ENCODE measurements at regions not wholly inside any gene's neighbourhood (a gene's known extent, or its start where the extent isn't known, plus 50 kb on each side); places are given as distances from the start of the nearest gene placed in this dataset.

DNA sequence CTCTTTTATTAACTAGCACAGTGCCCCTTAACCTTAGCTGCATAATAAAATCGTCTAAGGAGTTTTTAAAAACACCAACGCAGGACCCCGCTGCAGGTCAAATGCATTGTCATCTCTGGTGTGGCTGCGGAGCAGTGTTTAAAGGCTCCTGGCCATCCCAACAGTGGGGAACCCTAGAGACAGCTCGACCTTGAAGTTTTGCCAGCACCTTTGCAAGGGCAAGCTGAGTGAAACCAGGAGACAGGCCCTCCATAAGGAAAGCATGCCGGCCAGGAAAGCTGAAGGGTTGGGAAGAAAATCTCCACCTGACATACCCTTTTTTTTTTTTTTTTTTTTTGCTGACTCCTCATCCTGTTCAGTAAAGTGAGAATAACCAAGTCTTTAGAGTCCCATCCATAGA is 349.0 kb downstream of the CMPK2 start:
- H4K20me1 ChIP-seq (replicated peaks in 1 of 2; ENCODE audit: control insufficient read depth in 1 of 2, insufficient read depth in 2 of 2, low read length in 2 of 2), result no peaks in the 10 kb centered on the region
- TF ChIP-seq POLR2A (IDR thresholded peaks at IDR 0.05; ENCODE audit: control extremely low read depth in 1 of 2, low read depth in 2 of 2, low read length in 2 of 2), result no peak
- TF ChIP-seq FOSL1 (IDR thresholded peaks at IDR 0.05; ENCODE audit: insufficient read depth, low read depth, low read length), result no peak
- no peaks in the 10 kb centered on the region for H3K23me2 ChIP-seq (ENCODE audit: low read depth, low read length)
- no peak overlapping the region for H2AFZ ChIP-seq (ENCODE audit: low read length)
- H4K8ac ChIP-seq (ENCODE audit: extremely low read depth, insufficient read depth, low read length), result no peak overlapping the region
- H3K18ac ChIP-seq (ENCODE audit: extremely low read depth, low read length), result no peak overlapping the region
- no peaks in the 10 kb centered on the region for H3K9me3 ChIP-seq (ENCODE audit: insufficient read depth in 2 of 2, low read depth in 1 of 2, low read length in 1 of 2)
- no peak overlapping the region for H3K27ac ChIP-seq (ENCODE audit: low read depth, low read length)
- no peak overlapping the region for H2BK20ac ChIP-seq (ENCODE audit: low read length)
- no peak overlapping the region for H3K14ac ChIP-seq (ENCODE audit: insufficient read length)
- H3K79me1 ChIP-seq (ENCODE audit: low read depth, low read length), result no peaks in the 10 kb centered on the region
- DNase-seq (ENCODE audit: low read depth in 1 of 2, low spot score in 2 of 2) (no peak), FAIRE-seq (no peak)
- no peak overlapping the region for H3K23ac ChIP-seq (ENCODE audit: insufficient read length)
- no peak overlapping the region for H3K4ac ChIP-seq (replicated peaks; ENCODE audit: insufficient read length, low read depth, low read length)
- ChIA-PET POLR2A (ENCODE audit: partially characterized antibody) (no interaction called here), CTCF (ENCODE audit: partially characterized antibody) (interaction anchor here (0.7 kb wide), 1 partner anchor 10 kb away, joined by 3 read pairs; no protein-coding TSS in a partner anchor)
- H3K9ac ChIP-seq (replicated peaks in 1 of 4; ENCODE audit: extremely low read depth in 1 of 4, low read depth in 3 of 4, low read length in 3 of 4), result no peak overlapping the region
- H4K5ac ChIP-seq (ENCODE audit: insufficient read length, low read depth, low read length), result no peak overlapping the region
- no peak overlapping the region for H2BK5ac ChIP-seq (ENCODE audit: low read depth, low read length)
- no peak overlapping the region for H4K91ac ChIP-seq (replicated peaks; ENCODE audit: insufficient read length, low read length)
- no peak overlapping the region for H2BK120ac ChIP-seq (replicated peaks; ENCODE audit: low read depth, low read length)
- H3K4me2 ChIP-seq (ENCODE audit: insufficient read depth in 1 of 2, low read depth in 2 of 2, low read length in 2 of 2), result no peak overlapping the region
- H2BK12ac ChIP-seq (ENCODE audit: low read depth, low read length), result no peak overlapping the region
- no peaks in the 10 kb centered on the region for H3K4me1 ChIP-seq (replicated peaks in 1 of 4; ENCODE audit: control insufficient read depth in 3 of 4, insufficient read depth in 4 of 4, low read length in 3 of 4)
- no peaks in the 10 kb centered on the region for H3K36me3 ChIP-seq (ENCODE audit: control insufficient read depth in 2 of 4, insufficient read depth in 4 of 4, low read length in 3 of 4)
- no peaks in the 10 kb centered on the region for H3K79me2 ChIP-seq (ENCODE audit: control insufficient read depth in 1 of 2, insufficient read depth in 2 of 2, low read length in 2 of 2)
- H3K27me3 ChIP-seq (replicated peaks in 1 of 4; ENCODE audit: control insufficient read depth in 3 of 4, extremely low read depth in 1 of 4, insufficient read depth in 3 of 4, low read length in 3 of 4), result no peaks in the 10 kb centered on the region
- 83% methylated on average over 6 of the region's 6 CpGs; no CpG with 5 or more reads in 1 of the 2 experiments for WGBS, 2 experiments (ENCODE audit: extremely low coverage in 1 of 2, insufficient coverage in 1 of 2, insufficient read length in 1 of 2, insufficient replicate concordance in 2 of 2, low coverage in 1 of 2, low lambda C conversion rate in 2 of 2, missing lambda C conversion rate in 1 of 2)
- H3K4me3 ChIP-seq (ENCODE audit: extremely low read depth in 1 of 4, insufficient read depth in 2 of 4, low read depth in 3 of 4, low read length in 4 of 4), result no peak overlapping the region
- H2BK15ac ChIP-seq (ENCODE audit: low read length), result no peak overlapping the region
- H2AK5ac ChIP-seq (ENCODE audit: low read depth, low read length), result no peak overlapping the region
- no peak overlapping the region for H3K56ac ChIP-seq (replicated peaks; ENCODE audit: insufficient read length, low read depth, low read length)

Measured in H1 (cell line).